ENCODE measurements at regions not wholly inside any gene's neighbourhood (a gene's known extent, or its start where the extent isn't known, plus 50 kb on each side); places are given as distances from the start of the nearest gene placed in this dataset.

DNA sequence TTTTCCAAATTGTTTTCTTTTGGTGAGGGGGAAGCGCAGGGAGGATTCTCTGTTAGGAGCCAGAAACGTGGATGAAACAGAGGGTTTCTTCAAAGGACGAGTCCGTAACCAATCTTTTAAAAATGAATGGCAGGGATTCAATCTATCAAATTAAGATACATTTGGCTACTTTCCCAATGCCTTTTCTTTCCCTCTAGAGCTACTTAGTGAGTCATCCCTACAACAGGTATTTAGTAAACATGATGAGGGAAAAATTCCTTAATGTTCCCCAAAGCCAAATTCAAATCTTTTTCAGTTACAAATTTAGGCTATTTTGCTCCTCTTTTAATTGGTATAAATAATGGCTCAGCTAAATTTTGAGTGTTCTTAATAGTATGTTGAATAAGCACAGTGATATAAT, 366.4 kb upstream of the RIOK2 start:
- no peak for ATAC-seq
- TF ChIP-seq, protein P1, sequence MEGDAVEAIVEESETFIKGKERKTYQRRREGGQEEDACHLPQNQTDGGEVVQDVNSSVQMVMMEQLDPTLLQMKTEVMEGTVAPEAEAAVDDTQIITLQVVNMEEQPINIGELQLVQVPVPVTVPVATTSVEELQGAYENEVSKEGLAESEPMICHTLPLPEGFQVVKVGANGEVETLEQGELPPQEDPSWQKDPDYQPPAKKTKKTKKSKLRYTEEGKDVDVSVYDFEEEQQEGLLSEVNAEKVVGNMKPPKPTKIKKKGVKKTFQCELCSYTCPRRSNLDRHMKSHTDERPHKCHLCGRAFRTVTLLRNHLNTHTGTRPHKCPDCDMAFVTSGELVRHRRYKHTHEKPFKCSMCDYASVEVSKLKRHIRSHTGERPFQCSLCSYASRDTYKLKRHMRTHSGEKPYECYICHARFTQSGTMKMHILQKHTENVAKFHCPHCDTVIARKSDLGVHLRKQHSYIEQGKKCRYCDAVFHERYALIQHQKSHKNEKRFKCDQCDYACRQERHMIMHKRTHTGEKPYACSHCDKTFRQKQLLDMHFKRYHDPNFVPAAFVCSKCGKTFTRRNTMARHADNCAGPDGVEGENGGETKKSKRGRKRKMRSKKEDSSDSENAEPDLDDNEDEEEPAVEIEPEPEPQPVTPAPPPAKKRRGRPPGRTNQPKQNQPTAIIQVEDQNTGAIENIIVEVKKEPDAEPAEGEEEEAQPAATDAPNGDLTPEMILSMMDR (IDR thresholded peaks at IDR 0.05), result no peak
- intact Hi-C loops (cut with DNase I), result no loop called here

DNA sequence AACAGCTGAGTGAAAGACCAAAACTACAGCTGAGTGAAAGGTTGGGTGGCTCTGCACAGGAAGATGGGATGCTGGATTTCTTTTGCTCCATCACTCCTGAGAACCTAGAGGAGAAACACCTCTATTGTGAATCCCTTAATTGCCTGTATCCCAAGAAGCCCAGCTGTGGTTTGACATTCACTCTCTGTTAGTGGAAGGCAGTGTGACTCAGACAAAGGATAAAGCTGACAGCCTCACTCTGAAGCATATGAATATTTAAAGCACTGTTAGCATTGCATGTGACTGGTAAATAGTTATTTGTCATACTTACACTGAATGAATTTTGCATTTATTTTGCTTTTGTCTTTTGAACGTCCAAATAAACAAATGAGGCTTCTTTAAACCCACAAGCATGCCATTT, 367.1 kb upstream of the RIOK2 start:
- TF ChIP-seq, protein P1 (IDR thresholded peaks at IDR 0.05), result no peak
- ATAC-seq, result no peak

More for the DNA sequence above, 366.4 kb upstream of the RIOK2 start:
- Histone ChIP-seq H3K27ac (no peak overlapping the region), H3K36me3 (no peaks in the 10 kb centered on the region), H3K9me3 (no peaks in the 10 kb centered on the region), H3K4me3 (no peak overlapping the region), H3K27me3 (no peaks in the 10 kb centered on the region), H3K4me1 (peaks cover 10% of the 10 kb centered on the region)
- no peak for DNase-seq

DNA sequence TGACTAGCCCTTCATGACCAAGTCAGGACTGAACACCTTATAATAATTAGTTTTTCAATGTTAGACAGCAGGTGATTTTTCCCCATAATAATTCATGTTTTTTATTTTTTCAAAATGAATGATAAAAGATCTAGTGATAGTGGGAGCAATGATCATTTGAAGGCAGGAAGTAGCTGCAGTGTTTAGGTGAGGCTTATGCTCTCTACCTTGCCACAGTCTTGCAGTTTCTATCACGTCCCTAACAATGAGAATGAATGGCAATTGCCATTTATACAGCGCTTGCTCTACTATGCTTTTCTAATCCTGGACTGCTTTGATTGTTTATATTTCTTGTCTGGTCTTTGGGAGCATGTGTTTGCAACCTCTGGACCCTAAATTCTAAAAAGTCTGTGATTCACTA, 367.8 kb upstream of the RIOK2 start:
- Histone ChIP-seq H3K27ac (no peak overlapping the region), H3K9me3 (no peaks in the 10 kb centered on the region), H3K36me3 (no peaks in the 10 kb centered on the region), H3K4me3 (no peak overlapping the region), H3K4me1 (peaks cover 10% of the 10 kb centered on the region), H3K27me3 (no peaks in the 10 kb centered on the region)
- TF ChIP-seq, protein P1 (IDR thresholded peaks at IDR 0.05), result no peak
- intact Hi-C loops (cut with DNase I), result no loop called here
- ATAC-seq (no peak), DNase-seq (no peak)

More for the DNA sequence above, 367.1 kb upstream of the RIOK2 start:
- Histone ChIP-seq H3K27ac (no peak overlapping the region), H3K9me3 (no peaks in the 10 kb centered on the region), H3K4me3 (no peak overlapping the region), H3K36me3 (no peaks in the 10 kb centered on the region), H3K27me3 (no peaks in the 10 kb centered on the region), H3K4me1 (peaks cover 10% of the 10 kb centered on the region)
- no peak for DNase-seq
- intact Hi-C loops (cut with DNase I), result no loop called here

DNA sequence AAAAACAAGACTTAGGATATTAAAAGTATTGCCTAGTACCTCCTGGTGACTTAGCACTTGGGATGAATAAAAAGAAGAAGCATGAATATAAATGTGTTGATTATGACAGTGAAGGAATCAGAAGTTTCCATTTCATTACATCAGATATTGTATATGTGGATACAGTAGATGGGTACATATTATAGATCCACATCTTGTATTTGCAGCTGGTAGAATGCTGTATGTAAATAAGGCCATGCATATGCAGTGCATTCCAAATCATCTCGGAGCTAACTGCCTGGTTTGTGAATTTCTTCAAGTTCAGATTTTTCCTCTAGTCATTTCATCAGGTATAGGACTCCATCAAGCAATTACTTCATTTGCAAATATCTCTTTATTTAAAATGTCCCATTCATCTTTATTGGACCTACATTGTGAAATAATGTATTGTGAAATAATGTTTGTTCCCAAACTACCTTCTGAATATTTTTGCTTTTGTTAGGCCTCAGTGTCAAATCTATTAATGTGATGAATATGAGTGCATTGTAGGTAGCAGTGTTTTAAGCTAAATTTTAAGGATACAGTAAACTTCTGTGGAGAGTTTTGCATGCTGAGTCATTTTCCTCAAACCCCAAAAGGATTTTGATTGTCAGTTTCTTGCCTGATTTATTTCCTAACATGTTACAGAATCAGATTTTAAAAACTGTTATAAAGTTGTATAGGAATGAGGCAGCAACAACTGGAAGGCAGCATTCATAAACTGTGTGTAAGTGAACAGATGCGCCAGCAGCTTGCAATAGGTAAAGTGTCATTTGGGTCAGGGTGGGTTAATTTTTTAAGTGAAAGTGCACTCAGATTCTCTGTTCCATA, 370.8 kb upstream of the RIOK2 start:
- Histone ChIP-seq H3K4me1 (no peaks in the 10 kb centered on the region), H3K27ac (no peak overlapping the region), H3K36me3 (no peaks in the 10 kb centered on the region), H3K4me3 (no peak overlapping the region), H3K27me3 (no peaks in the 10 kb centered on the region), H3K9me3 (no peaks in the 10 kb centered on the region)
- TF ChIP-seq, protein P1 (IDR thresholded peaks at IDR 0.05), result no peak
- ATAC-seq (no peak), DNase-seq (no peak)
- intact Hi-C loops (cut with DNase I), result no loop called here

DNA sequence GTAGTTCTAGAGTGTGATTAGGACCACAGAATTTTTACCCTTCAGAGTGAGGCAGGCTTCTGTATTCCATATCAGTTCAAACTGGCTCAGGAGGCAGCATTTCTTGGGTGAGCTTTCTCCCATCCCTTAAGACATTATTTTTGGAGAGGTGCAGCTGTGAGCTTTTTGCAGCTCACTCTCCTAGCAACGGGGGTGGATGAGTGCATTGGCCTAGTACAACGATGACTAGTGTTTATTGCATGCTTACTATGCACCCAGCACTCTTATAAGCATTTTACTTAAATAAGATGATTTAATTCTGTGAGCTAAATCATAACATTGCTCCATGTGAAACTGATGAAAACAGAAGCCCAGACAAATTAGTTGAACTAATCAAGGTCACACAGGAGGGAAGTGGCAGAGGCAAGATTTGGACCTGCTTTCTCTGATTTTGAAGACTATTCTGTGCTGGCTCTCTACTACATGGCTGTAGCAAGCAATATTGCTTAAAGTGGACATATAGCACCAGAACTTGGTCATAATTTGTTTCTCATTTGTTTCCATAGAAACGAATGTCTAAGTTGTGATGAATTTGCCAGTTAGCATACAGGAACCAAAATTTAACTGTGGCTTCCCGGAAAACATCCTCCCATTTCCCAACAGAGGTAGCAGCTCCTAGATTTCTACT, 372.1 kb upstream of the RIOK2 start:
- TF ChIP-seq, protein P1 (IDR thresholded peaks at IDR 0.05), result no peak
- intact Hi-C loops (cut with DNase I), result no loop called here
- DNase-seq, result no peak
- no peaks in the 10 kb centered on the region for H3K27me3 ChIP-seq
- H3K4me3 ChIP-seq, result no peak overlapping the region
- no peaks in the 10 kb centered on the region for H3K9me3 ChIP-seq
- H3K27ac ChIP-seq, result no peak overlapping the region
- no peak for ATAC-seq
- no peaks in the 10 kb centered on the region for H3K36me3 ChIP-seq
- no peaks in the 10 kb centered on the region for H3K4me1 ChIP-seq

Data from upper lobe of right lung (tissue), 1 donor.